ENCODE measurements at regions not wholly inside any gene's neighbourhood (a gene's known extent, or its start where the extent isn't known, plus 50 kb on each side); places are given as distances from the start of the nearest gene placed in this dataset.

DNA sequence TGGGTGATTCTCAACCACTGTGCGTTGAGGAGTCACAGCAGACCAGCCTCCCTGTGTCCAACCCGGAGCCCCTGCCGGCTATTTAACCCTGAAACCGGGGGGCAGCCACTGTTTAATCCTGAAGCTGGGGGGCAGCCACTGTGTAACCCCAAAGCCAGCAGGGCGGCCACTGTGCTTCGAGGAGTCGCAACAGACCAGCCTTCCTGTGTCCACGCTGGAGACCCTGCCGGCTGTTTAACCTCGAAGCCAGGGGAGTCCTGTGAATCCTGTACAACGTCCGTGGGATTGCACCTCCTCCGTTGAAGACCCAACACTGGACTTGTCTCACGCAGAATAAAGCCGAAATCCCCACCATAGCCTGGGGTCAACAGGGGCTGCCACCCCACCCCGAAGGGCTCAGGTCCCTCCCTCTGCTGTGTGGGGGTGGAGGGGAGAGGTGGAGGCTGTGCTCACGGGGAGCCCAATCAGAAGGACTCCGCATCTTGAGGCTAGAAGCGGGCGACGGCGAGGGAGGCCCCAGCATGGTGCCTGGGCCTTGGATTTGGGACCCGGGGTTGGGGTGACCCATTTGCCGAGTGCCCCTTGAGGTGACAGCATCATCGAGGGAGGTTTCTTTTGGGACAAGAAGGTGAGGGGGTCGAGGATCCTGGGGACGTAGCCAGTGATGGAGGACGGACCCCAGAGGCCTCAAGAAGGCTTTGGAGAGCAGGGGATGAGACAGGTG, 94.9 kb downstream of the ADRA2C start:
- Histone ChIP-seq H3K4me1 (ENCODE audit: low read depth, poor library complexity, severe bottlenecking) (no peaks in the 10 kb centered on the region), H3K27me3 (ENCODE audit: insufficient read depth, low read depth) (peaks cover 21% of the 10 kb centered on the region; the same call in 1 of the 2 replicates), H3K27ac (no peak overlapping the region), H3K4me3 (IDR thresholded peaks at IDR 0.05; ENCODE audit: insufficient read depth, low read depth, low read length) (no peak overlapping the region), H3K9ac (no peak overlapping the region), H3K4me2 (no peak overlapping the region), H3K79me2 (ENCODE audit: insufficient read depth, low read depth) (no peaks in the 10 kb centered on the region), H3K36me3 (ENCODE audit: insufficient read depth) (no peaks in the 10 kb centered on the region), H2AFZ (ENCODE audit: low read depth) (no peak overlapping the region), H4K20me1 (ENCODE audit: insufficient read depth) (no peaks in the 10 kb centered on the region)
- TF ChIP-seq, protein P1, sequence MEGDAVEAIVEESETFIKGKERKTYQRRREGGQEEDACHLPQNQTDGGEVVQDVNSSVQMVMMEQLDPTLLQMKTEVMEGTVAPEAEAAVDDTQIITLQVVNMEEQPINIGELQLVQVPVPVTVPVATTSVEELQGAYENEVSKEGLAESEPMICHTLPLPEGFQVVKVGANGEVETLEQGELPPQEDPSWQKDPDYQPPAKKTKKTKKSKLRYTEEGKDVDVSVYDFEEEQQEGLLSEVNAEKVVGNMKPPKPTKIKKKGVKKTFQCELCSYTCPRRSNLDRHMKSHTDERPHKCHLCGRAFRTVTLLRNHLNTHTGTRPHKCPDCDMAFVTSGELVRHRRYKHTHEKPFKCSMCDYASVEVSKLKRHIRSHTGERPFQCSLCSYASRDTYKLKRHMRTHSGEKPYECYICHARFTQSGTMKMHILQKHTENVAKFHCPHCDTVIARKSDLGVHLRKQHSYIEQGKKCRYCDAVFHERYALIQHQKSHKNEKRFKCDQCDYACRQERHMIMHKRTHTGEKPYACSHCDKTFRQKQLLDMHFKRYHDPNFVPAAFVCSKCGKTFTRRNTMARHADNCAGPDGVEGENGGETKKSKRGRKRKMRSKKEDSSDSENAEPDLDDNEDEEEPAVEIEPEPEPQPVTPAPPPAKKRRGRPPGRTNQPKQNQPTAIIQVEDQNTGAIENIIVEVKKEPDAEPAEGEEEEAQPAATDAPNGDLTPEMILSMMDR (conservative IDR thresholded peaks at IDR 0.05; ENCODE audit: low read depth, low read length) = no peak

DNA sequence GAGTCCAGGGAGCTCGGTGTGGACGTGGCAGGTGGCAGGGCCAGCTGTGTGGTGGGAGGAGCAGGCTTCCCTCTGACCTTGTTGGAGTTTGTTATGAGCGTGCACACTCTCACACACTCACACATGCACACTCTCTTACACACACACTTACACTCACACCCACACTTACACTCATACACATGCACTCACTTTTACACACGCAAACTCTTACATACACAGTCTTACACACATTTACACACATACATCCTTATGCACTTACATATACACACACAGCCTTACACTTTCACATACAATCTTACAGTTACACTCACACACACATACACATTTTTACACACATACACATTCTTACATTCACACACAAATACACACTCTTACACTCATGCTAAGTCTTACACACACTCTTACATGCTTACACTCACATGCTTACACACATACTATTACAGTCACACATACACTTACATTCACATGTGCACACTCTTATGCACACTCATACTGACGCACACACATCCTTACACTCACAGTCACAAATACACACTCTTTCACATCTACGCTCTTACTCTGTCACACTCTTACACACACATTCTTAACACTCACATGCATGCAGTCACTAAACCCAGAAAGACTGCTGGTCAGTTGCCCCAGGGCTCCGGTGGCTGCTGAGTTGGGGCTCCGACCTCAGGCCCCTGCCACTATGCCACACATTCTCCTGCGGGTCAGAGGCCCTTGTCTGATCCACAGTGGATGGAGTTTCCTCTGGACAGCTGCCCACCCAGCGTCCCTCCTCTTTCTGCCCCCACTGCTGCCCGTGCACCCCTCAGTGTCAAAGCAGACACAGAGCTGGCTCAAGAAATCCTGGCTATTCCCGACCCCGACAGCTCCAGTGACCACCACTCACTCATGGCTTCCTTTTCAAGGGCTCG, 95.8 kb downstream of the ADRA2C start:
- Histone ChIP-seq H2AFZ (ENCODE audit: low read depth) (no peak overlapping the region), H3K4me3 (IDR thresholded peaks at IDR 0.05; ENCODE audit: insufficient read depth, low read depth, low read length) (no peak overlapping the region), H3K27ac (no peak overlapping the region), H4K20me1 (ENCODE audit: insufficient read depth) (no peaks in the 10 kb centered on the region), H3K9ac (no peak overlapping the region), H3K4me1 (ENCODE audit: low read depth, poor library complexity, severe bottlenecking) (no peaks in the 10 kb centered on the region), H3K79me2 (ENCODE audit: insufficient read depth, low read depth) (no peaks in the 10 kb centered on the region), H3K36me3 (ENCODE audit: insufficient read depth) (no peaks in the 10 kb centered on the region), H3K4me2 (no peak overlapping the region), H3K27me3 (ENCODE audit: insufficient read depth, low read depth) (peaks cover 26% of the 10 kb centered on the region; the same call in 1 of the 2 replicates)
- TF ChIP-seq, protein P1 (conservative IDR thresholded peaks at IDR 0.05; ENCODE audit: low read depth, low read length) = no peak

DNA sequence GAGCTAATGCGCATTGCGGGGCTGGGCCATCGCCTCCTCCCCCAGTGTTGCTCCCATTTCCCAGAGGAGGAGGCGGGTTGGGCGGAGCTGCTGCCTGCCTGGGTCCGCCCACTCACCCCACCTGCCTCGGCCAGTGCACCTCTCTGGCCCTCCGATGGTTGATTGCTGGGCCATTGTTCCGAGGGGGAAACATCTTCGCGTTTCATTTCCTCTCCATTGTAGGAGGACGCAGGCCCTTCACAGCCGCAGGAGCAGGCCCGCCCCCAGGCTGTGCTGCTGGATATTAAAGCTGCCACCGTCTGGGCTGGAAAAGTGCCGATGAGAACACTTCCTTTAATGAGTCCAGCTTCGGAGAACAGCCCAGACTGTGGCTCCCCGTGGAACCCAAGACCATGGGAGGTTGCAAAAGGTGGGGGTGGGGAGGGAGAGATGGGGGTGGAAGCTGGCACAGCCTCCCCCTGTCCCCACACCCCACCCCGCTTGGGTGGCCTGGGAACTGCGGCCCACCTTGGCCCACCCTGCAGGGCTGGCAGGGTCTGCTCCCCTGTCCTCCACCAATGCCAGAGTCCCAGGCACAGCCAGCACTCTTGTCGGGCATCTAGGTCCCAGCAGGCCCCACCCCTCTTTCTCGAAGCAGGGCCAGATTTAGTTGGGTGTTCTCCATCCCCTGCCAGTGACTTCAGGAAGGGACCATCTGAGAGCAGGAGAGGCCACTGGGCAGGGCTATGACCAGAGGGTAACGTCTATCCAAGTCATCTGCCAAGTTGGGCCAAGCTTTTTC, 96.6 kb downstream of the ADRA2C start:
- Histone ChIP-seq H3K79me2 (ENCODE audit: insufficient read depth, low read depth) (no peaks in the 10 kb centered on the region), H3K27me3 (ENCODE audit: insufficient read depth, low read depth) (peaks cover 27% of the 10 kb centered on the region; the same call in 1 of the 2 replicates), H3K27ac (no peak overlapping the region), H3K4me3 (IDR thresholded peaks at IDR 0.05; ENCODE audit: insufficient read depth, low read depth, low read length) (no peak overlapping the region), H3K4me2 (no peak overlapping the region), H3K4me1 (ENCODE audit: low read depth, poor library complexity, severe bottlenecking) (no peaks in the 10 kb centered on the region), H3K36me3 (ENCODE audit: insufficient read depth) (no peaks in the 10 kb centered on the region), H2AFZ (ENCODE audit: low read depth) (no peak overlapping the region), H4K20me1 (ENCODE audit: insufficient read depth) (no peaks in the 10 kb centered on the region), H3K9ac (no peak overlapping the region)
- TF ChIP-seq, protein P1 (conservative IDR thresholded peaks at IDR 0.05; ENCODE audit: low read depth, low read length) = no peak

Measured in KMS-11 (cell line).